ENCODE measurements at regions not wholly inside any gene's neighbourhood (a gene's known extent, or its start where the extent isn't known, plus 50 kb on each side); places are given as distances from the start of the nearest gene placed in this dataset.
A peak's percentile ranks its signal among the peaks of the same experiment; 100 is the strongest.

DNA sequence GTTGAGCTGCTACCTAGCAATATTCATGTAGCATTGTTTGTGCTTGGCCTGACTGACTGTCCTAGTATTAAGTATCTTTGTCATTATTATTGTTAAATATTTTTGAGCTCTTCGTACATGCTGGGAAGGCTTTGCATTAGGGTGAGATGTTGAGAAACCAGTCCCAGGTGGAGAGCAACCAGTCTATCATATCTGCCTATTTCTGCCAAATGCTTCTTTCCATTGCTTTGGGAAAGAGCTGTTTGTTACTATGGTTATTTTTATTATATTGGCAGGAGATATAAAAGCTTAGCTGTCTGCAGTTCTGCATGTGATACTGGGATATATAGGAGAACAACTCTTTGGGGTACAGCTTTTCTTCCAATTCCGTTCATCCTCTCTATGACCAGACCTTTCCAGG, 85.1 kb downstream of the CLDN17 start:
- no peaks in the 10 kb centered on the region for H3K36me3 ChIP-seq
- no peak for DNase-seq
- TF ChIP-seq, protein P1, sequence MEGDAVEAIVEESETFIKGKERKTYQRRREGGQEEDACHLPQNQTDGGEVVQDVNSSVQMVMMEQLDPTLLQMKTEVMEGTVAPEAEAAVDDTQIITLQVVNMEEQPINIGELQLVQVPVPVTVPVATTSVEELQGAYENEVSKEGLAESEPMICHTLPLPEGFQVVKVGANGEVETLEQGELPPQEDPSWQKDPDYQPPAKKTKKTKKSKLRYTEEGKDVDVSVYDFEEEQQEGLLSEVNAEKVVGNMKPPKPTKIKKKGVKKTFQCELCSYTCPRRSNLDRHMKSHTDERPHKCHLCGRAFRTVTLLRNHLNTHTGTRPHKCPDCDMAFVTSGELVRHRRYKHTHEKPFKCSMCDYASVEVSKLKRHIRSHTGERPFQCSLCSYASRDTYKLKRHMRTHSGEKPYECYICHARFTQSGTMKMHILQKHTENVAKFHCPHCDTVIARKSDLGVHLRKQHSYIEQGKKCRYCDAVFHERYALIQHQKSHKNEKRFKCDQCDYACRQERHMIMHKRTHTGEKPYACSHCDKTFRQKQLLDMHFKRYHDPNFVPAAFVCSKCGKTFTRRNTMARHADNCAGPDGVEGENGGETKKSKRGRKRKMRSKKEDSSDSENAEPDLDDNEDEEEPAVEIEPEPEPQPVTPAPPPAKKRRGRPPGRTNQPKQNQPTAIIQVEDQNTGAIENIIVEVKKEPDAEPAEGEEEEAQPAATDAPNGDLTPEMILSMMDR (IDR thresholded peaks at IDR 0.05; ENCODE audit: borderline replicate concordance): no peak
- no peak overlapping the region for H3K4me3 ChIP-seq
- intact Hi-C loops (cut with micrococcal nuclease): no loop called here
- H3K4me1 ChIP-seq: no peaks in the 10 kb centered on the region
- H3K27me3 ChIP-seq (ENCODE audit: low read depth): peaks cover 9% of the 10 kb centered on the region
- H3K9me3 ChIP-seq (replicated peaks): peaks cover 10% of the 10 kb centered on the region
- H3K27ac ChIP-seq (replicated peaks): no peak overlapping the region

DNA sequence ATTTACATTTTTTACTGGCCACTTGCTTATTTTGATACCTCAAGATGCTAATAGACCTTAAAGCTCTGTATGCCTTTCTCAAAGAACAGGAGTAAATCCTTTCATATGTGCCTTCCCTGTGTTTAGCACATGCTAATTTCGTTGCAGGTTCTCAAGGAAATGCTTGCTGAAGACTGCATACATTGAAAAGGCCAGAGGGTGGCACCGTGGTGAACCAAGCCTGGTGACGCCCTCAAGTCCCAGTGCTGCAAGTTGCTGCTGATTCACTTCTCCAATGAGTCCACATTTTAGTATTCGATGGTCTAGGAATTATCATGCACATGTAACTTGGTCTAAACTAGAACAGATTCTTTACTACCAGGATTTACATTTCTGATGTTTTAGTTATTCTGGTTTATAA, 94.1 kb downstream of the CLDN17 start:
- Histone ChIP-seq H3K36me3 (no peaks in the 10 kb centered on the region), H3K27me3 (ENCODE audit: low read depth) (no peaks in the 10 kb centered on the region), H3K4me1 (no peaks in the 10 kb centered on the region), H3K27ac (replicated peaks) (no peak overlapping the region), H3K9me3 (replicated peaks) (peaks cover 9% of the 10 kb centered on the region), H3K4me3 (no peak overlapping the region)
- TF ChIP-seq, protein P1 (IDR thresholded peaks at IDR 0.05; ENCODE audit: borderline replicate concordance): peak; percentile 41
- intact Hi-C loops (cut with micrococcal nuclease): no loop called here
- no peak for DNase-seq

DNA sequence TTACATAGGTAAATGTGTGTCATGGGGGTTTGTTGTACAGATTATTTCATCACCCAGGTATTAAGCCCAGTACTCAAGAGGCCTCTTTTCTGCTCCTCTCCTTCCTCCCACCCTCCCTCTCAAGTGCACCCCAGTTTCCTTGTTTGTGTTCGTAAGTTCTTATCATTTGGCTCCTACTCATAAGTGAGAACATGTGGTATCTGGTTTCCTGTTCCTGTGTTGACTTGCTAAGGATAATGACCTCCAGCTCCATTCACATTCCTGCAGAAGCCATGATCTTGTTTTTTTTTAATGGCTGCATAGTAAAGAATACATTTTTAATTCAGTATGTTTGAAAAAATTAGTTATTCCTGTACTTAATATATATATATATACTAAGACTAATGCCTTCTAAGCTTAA, 107.7 kb downstream of the CLDN17 start:
- no peaks in the 10 kb centered on the region for H3K36me3 ChIP-seq
- H3K4me1 ChIP-seq: no peaks in the 10 kb centered on the region
- TF ChIP-seq, protein P1 (IDR thresholded peaks at IDR 0.05; ENCODE audit: borderline replicate concordance): no peak
- intact Hi-C loops (cut with micrococcal nuclease): no loop called here
- H3K27ac ChIP-seq (replicated peaks): no peak overlapping the region
- H3K9me3 ChIP-seq (replicated peaks): peaks cover 6% of the 10 kb centered on the region
- H3K4me3 ChIP-seq: no peak overlapping the region
- no peaks in the 10 kb centered on the region for H3K27me3 ChIP-seq (ENCODE audit: low read depth)
- no peak for DNase-seq

DNA sequence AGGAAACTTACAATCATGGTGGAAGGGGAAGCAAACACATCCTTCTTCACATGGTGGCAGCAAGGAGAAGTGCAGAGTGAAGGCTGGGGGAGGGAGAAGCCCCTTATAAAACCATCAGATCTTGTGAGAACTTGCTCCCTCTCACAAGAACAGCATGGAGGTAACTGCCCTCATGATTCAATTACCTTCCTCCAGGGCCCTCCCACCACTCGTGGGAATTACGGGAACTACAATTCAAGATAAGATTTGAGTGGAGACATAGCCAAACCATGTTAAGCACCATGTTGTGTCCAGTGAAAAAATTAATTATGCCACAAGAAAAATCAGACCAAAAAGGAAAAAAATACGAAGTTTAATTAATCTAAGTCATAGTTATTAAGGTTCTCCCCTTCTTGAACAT, 109.5 kb downstream of the CLDN17 start:
- Histone ChIP-seq H3K27ac (replicated peaks) (no peak overlapping the region), H3K27me3 (ENCODE audit: low read depth) (no peaks in the 10 kb centered on the region), H3K9me3 (replicated peaks) (peaks cover 6% of the 10 kb centered on the region), H3K4me1 (no peaks in the 10 kb centered on the region), H3K4me3 (no peak overlapping the region), H3K36me3 (no peaks in the 10 kb centered on the region)
- intact Hi-C loops (cut with micrococcal nuclease): no loop called here
- TF ChIP-seq, protein P1 (IDR thresholded peaks at IDR 0.05; ENCODE audit: borderline replicate concordance): no peak
- DNase-seq: no peak

DNA sequence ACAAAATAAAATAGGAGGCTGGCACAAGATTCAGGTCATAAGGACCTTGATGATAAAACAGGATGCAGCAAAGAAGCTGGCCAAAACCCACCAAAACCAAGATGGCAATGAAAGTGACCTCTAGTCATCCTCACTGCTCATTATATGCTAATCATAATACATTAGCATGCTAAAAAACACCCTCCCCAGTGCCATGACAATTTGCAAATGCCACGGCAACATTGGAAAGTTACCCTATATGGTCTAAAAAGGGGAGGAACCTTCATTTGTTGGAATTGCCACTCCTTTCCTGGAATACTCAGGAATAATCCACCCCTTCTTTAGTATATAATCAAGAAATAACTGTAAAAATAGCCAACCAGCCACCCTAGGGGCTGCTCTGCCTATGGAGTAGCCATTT, 108.8 kb upstream of the GRIK1 start:
- Histone ChIP-seq H3K4me3 (no peak overlapping the region), H3K27ac (replicated peaks) (no peak overlapping the region), H3K4me1 (no peaks in the 10 kb centered on the region), H3K27me3 (ENCODE audit: low read depth) (no peaks in the 10 kb centered on the region), H3K36me3 (no peaks in the 10 kb centered on the region), H3K9me3 (replicated peaks) (no peaks in the 10 kb centered on the region)
- TF ChIP-seq, protein P1 (IDR thresholded peaks at IDR 0.05; ENCODE audit: borderline replicate concordance): no peak
- DNase-seq: no peak
- intact Hi-C loops (cut with micrococcal nuclease): no loop called here

Measured in left ventricle myocardium inferior (tissue), 1 donor.